MM.1S (cell line): ENCODE measurements at regions not wholly inside any gene's neighbourhood (a gene's known extent, or its start where the extent isn't known, plus 50 kb on each side); places are given as distances from the start of the nearest gene placed in this dataset.

Experiments used
- DNase-seq: peaks from one replicate; pipeline ENCODE4 v3.0.0-alpha.2; 2015
- H2AFZ ChIP-seq: fragments of 300-600 bp; sonication (generic); 2 replicates; pipeline ENCODE4 v1.6.0; 2016; ENCODE audit warnings: antibody characterized with exemption, low read length
- H3F3A ChIP-seq: fragments of 300-600 bp; sonication (generic); 2 replicates; pipeline ENCODE4 v1.6.1; 2016; ENCODE audit warnings: mild to moderate bottlenecking, antibody characterized with exemption, low read length, moderate library complexity, mixed read lengths; ENCODE audit not compliant: insufficient read depth
- H3K27ac ChIP-seq: fragments of 300-600 bp; sonication (generic); 2 replicates; pipeline ENCODE4 v1.5.1; 2016; ENCODE audit warnings: mild to moderate bottlenecking, low read length
- H3K27me3 ChIP-seq: fragments of 300-600 bp; sonication (generic); replicated peaks from 2 replicates; pipeline ENCODE4 v1.6.0; 2016; ENCODE audit warnings: low read length; ENCODE audit not compliant: insufficient read depth
- H3K36me3 ChIP-seq: fragments of 300-600 bp; sonication (generic); replicated peaks from 2 replicates; pipeline ENCODE4 v1.6.1; 2016; ENCODE audit warnings: mild to moderate bottlenecking, low read length, mixed read lengths; ENCODE audit not compliant: insufficient read depth
- H3K4me1 ChIP-seq: fragments of 300-600 bp; sonication (generic); 2 replicates; pipeline ENCODE4 v1.6.1; 2016; ENCODE audit warnings: low read length, mixed read lengths
- H3K4me2 ChIP-seq: fragments of 300-600 bp; sonication (generic); 2 replicates; pipeline ENCODE4 v1.6.0; 2016; ENCODE audit warnings: low read depth, low read length
- H3K4me3 ChIP-seq: fragments of 300-600 bp; sonication (generic); 2 replicates; pipeline ENCODE4 v1.5.1; 2016; ENCODE audit warnings: low read length, mixed read lengths
- H3K79me2 ChIP-seq: fragments of 300-600 bp; sonication (generic); 2 replicates; pipeline ENCODE4 v1.6.1; 2016; ENCODE audit warnings: mixed run types, low read length, mixed read lengths
- H3K9ac ChIP-seq: fragments of 300-600 bp; sonication (generic); 2 replicates; pipeline ENCODE4 v1.6.1; 2016; ENCODE audit warnings: low read length, mixed read lengths
- H3K9me2 ChIP-seq: fragments of 300-600 bp; sonication (generic); replicated peaks from 2 replicates; pipeline ENCODE4 v1.6.1; 2016; ENCODE audit warnings: mild to moderate bottlenecking, low read length, mixed read lengths; ENCODE audit not compliant: insufficient read depth
- H3K9me3 ChIP-seq: fragments of 300-600 bp; sonication (generic); replicated peaks from 2 replicates; pipeline ENCODE4 v1.6.1; 2016; ENCODE audit warnings: mild to moderate bottlenecking, low read length, mixed read lengths; ENCODE audit not compliant: insufficient read depth
- H4K20me1 ChIP-seq: fragments of 300-600 bp; sonication (generic); 2 replicates; pipeline ENCODE4 v1.6.1; 2016; ENCODE audit warnings: mild to moderate bottlenecking, low read length, moderate library complexity, mixed read lengths; ENCODE audit not compliant: insufficient read depth
- CTCF ChIP-seq: fragments of 300-600 bp; sonication (generic); IDR thresholded peaks from 2 replicates; pipeline ENCODE4 v1.5.1; 2016; ENCODE audit warnings: antibody characterized with exemption, low read length, mixed read lengths
- EZH2 ChIP-seq: fragments of 300-600 bp; sonication (generic); optimal IDR thresholded peaks from 2 replicates; pipeline ENCODE3; 2017; ENCODE audit warnings: low read depth, mild to moderate bottlenecking, antibody characterized with exemption, low read length, mixed read lengths
- EZH2phosphoT487 ChIP-seq: fragments of 300-600 bp; sonication (generic); IDR thresholded peaks from 2 replicates; pipeline ENCODE4 v1.6.1; 2018; ENCODE audit warnings: antibody characterized with exemption, low read length

- Histone ChIP-seq H3K9ac (no peak overlapping the region), H3K36me3 (no peaks in the 10 kb centered on the region)
- no peak for DNase-seq
Observed at GRCh38 chr6:167501831-167502385, 177.0 kb downstream of the TTLL2 start.

GRCh38 chr6:167502471-167502870 is 177.6 kb downstream of the TTLL2 start:
- Histone ChIP-seq H3K27ac (no peak overlapping the region), H3K4me2 (no peak overlapping the region), H3K79me2 (no peaks in the 10 kb centered on the region), H3K27me3 (no peaks in the 10 kb centered on the region), H3K9ac (no peak overlapping the region), H3K4me3 (no peak overlapping the region), H3K36me3 (no peaks in the 10 kb centered on the region), H3F3A (no peaks in the 10 kb centered on the region), H3K9me2 (no peaks in the 10 kb centered on the region), H2AFZ (no peak overlapping the region), H4K20me1 (no peaks in the 10 kb centered on the region), H3K4me1 (no peaks in the 10 kb centered on the region), H3K9me3 (no peaks in the 10 kb centered on the region)
- TF ChIP-seq EZH2phosphoT487, result no peak
- TF ChIP-seq CTCF, result no peak
- no peak for TF ChIP-seq EZH2
- no peak for DNase-seq

More at GRCh38 chr6:167501831-167502385, 177.0 kb downstream of the TTLL2 start:
- TF ChIP-seq CTCF, result 0 out of 2 replicates have a peak, but pooled peaks have one; percentile 14
- TF ChIP-seq EZH2, result no peak
- TF ChIP-seq EZH2phosphoT487, result no peak
- Histone ChIP-seq H3K4me3 (no peak overlapping the region), H3F3A (no peaks in the 10 kb centered on the region), H3K9me3 (no peaks in the 10 kb centered on the region), H4K20me1 (no peaks in the 10 kb centered on the region), H2AFZ (no peak overlapping the region), H3K4me1 (no peaks in the 10 kb centered on the region), H3K9me2 (no peaks in the 10 kb centered on the region), H3K4me2 (no peak overlapping the region), H3K27ac (no peak overlapping the region), H3K79me2 (no peaks in the 10 kb centered on the region), H3K27me3 (no peaks in the 10 kb centered on the region)

- Histone ChIP-seq H3K4me2 (no peak overlapping the region), H3K36me3 (no peaks in the 10 kb centered on the region), H3K4me1 (no peaks in the 10 kb centered on the region), H3F3A (no peaks in the 10 kb centered on the region), H3K9me2 (no peaks in the 10 kb centered on the region), H3K4me3 (no peak overlapping the region), H3K9me3 (no peaks in the 10 kb centered on the region), H3K79me2 (no peaks in the 10 kb centered on the region), H3K27me3 (no peaks in the 10 kb centered on the region), H4K20me1 (no peaks in the 10 kb centered on the region), H3K9ac (no peak overlapping the region), H3K27ac (no peak overlapping the region), H2AFZ (no peak overlapping the region)
- no peak for TF ChIP-seq EZH2phosphoT487
- DNase-seq, result no peak
Observed at GRCh38 chr6:167504385-167504961, 179.6 kb downstream of the TTLL2 start.

- Histone ChIP-seq H3K79me2 (no peaks in the 10 kb centered on the region), H4K20me1 (no peaks in the 10 kb centered on the region), H3K4me2 (no peak overlapping the region), H3K9me3 (no peaks in the 10 kb centered on the region), H3K4me3 (no peak overlapping the region), H2AFZ (no peak overlapping the region), H3K36me3 (no peaks in the 10 kb centered on the region), H3K9me2 (no peaks in the 10 kb centered on the region), H3K27me3 (no peaks in the 10 kb centered on the region), H3F3A (no peaks in the 10 kb centered on the region), H3K9ac (no peak overlapping the region), H3K4me1 (no peaks in the 10 kb centered on the region), H3K27ac (no peak overlapping the region)
- DNase-seq, result no peak
- no peak for TF ChIP-seq EZH2
- no peak for TF ChIP-seq CTCF
- TF ChIP-seq EZH2phosphoT487, result no peak
Observed at GRCh38 chr6:167505199-167505598, 180.3 kb downstream of the TTLL2 start.
